ENCODE measurements at regions not wholly inside any gene's neighbourhood (a gene's known extent, or its start where the extent isn't known, plus 50 kb on each side); places are given as distances from the start of the nearest gene placed in this dataset.

DNA sequence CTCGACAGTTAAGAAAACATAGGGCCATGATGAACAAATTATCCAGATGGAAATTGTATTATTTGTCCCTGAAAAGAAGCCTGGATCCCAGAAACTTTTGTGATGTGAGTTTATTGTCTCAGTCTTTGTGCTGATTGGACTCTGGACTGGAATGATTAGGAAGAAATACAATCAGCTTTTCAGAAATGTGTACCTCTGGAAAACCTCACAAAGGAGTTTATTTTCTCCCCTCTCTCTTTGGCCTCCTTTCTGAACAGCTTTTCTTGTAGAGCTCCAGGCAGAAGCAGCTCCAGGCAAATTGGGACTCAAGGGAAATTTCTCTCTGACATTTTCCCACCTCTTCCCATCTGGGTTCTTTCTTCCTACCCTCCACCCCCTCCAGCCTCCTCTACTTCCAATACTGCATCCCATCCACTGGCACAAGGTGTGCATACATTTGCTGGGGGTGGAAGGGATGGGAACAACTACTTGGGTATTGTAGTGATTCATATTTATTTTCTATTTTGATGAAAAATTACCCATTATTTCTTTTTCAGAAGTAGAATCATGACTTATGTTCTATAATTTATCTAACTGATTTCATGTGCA is 119.7 kb downstream of the CD47 start:
- DNase-seq (ENCODE audit: low spot score): no peak

- peak; percentile 23 for DNase-seq (ENCODE audit: low spot score)
Measured at GRCh38 chr3:107969994-107970819, 120.6 kb downstream of the CD47 start.

DNA sequence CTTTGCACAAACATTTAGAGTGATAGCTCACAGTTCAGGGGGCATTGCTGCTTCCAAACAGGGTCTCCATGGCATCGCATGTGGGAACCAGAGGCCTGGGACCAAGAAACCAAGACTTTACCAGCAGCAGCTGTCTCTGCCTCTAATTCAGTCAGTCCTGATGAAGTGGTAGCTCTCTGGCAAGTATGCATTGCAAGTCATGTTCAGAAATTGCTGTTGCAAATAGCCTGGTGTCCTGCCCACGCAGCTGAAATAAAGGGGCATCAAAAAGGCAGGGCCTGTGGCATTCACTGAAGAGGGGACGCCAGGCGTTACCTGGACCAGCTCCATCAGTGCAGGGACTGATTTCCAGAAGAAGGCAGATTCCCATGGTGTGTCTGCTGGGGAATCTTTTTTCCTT is 121.3 kb downstream of the CD47 start:
- no peak for DNase-seq (ENCODE audit: low spot score)

- no peak for DNase-seq (ENCODE audit: low spot score)
Measured at GRCh38 chr3:107966276-107966675, 124.6 kb downstream of the CD47 start.

- no peak for DNase-seq (ENCODE audit: low spot score)
Measured at GRCh38 chr3:107965136-107965655, 125.6 kb downstream of the CD47 start.

DNA sequence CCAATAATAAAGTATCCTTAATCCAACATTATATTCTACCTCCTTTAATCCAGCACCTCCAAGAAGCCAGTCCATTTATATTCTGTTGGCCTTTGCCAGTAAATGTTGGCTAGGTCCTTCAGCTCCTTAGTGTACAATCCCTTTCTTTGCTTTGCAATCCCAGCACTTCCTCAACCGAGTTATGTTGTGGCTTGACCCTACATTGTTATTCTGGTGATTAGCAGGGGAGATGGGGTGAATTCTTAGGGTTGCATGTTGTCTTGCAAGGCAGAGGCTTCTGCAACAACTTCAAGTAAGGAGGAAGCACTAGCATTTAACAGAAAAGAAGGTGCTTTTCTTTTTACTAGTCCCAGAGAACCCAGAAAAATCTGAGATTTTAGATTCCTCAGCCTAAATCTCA is 127.2 kb downstream of the CD47 start:
- DNase-seq (ENCODE audit: low spot score): no peak

GRCh38 chr3:107962946-107963345 is 127.9 kb downstream of the CD47 start:
- peak; percentile 52 for DNase-seq (ENCODE audit: low spot score)

GRCh38 chr3:107962037-107962436 is 128.8 kb downstream of the CD47 start:
- DNase-seq (ENCODE audit: low spot score): peak; percentile 39

DNA sequence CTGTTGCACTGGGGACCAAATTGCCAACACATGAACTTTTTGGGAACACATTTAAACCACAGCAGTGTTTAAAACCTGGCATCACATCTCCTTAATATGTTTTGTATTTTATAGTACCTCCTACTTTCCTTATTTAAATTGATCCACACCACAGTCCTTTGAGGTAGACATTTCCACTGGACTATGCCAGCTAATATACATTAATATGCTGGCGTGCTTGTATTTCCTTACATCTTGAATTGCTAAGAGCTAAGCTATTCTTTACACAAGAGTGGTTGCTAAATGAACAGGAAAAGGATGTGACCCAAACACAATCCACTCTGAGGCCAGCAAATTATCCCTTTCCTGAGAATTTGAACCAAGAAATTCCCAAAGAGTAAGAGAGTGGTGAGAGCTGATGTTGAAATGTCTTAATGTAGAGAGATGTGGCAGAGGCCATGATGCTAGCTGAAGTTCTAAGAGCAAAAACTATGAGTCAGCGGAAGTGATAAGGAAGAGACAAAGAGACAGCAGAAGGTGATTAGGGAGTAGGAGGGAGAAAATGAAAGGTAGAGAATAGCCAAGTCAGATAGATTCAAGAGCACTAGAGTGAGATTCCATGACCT is 131.2 kb downstream of the CD47 start:
- no peak for DNase-seq (ENCODE audit: low spot score)

GRCh38 chr3:107958146-107958545 is 132.7 kb downstream of the CD47 start:
- no peak for DNase-seq (ENCODE audit: low spot score)

- no peak for DNase-seq (ENCODE audit: low spot score)
Measured at GRCh38 chr3:107956991-107957900, 133.6 kb downstream of the CD47 start.

DNA sequence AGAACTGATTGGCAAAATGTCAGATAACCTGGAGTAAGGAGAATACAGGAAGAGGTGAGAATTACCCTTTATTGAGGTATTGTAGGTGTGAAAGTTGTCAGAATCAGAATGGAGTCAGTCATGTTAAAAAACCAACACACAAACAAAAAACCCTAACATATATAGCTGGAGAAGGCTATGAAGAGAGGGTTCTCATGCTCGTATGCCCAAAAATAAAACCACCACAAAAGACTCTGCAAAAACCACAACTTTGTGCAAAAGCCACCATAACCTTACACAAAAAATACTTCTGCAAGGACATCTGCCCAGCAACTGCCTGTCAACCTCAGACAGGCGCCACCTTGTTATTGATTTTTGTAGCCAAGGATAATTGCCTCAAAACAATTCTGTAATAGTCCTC is 136.0 kb downstream of the CD47 start:
- no peak for DNase-seq (ENCODE audit: low spot score)

GRCh38 chr3:107953722-107954121 is 137.1 kb downstream of the CD47 start:
- no peak for DNase-seq (ENCODE audit: low spot score)

- DNase-seq (ENCODE audit: low spot score): no peak
Measured at GRCh38 chr3:107951126-107951525, 139.7 kb downstream of the CD47 start.

DNA sequence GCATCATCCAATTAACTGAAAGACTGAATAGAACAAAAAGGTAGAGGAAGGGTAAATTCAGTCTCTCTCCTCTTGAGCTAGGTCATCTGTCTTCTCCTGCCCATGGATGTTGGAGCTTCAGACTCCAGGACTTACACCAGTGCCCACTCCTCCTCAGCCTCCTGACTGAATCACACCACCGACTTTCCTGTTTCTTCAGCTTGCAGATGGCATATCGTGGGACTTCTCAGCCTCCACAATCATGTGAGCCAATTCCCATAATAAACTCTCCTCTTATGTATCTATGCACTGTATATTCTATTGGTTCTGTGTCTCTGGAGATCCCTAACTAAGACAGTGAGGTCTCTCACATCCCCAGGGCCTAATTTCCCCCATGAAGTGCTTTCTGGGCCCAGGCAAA is 140.4 kb downstream of the CD47 start:
- no peak for DNase-seq (ENCODE audit: low spot score)

DNA sequence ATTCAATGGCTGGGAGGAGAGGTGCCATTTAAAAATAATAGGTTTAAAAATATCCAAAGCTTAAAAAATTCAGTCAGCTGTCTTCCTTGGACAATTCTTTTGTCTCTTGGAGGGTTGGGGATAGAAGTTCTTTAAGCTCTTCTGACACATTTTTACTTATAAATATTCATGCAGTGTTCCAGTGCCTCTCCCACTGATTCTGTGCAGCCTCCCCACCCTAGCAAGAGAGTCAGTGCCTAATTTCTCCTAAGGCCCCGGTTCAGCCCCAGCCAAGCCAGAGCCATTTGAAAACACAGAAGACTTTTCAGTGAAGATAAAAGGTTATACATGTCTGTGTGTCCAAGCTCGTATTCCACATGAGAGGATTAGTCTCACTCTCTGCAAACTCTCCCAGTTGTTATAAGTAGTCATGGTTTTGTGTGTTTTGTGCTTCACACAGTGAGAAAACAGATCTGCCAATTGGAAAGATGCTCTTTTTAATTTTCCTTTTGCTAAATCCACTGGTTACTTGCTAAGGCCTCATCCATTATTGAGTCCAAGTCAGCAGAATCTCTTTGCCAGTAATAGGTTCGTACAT is 141.3 kb downstream of the CD47 start:
- no peak for DNase-seq (ENCODE audit: low spot score)

DNA sequence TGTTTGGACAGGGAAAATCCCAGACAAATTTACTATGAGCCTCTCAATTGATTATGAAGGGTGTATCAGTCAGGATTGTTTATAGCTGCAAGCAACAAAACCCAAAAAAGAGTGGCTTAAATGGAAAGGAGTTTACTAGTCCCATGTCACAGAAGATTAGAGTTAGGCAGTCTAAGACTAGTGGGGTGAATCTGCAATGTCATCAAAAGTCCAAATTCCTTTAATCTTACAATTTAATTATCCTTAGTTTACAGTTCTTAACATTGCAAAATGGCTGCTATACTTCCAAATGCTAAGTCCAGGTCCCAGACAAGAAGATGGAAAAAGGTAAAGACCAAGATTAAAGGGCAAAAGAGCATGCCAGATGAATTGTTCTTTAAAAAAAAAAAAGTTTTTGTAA is 143.6 kb downstream of the CD47 start:
- no peak for DNase-seq (ENCODE audit: low spot score)

GRCh38 chr3:107946700-107947099 is 144.1 kb downstream of the CD47 start:
- no peak for DNase-seq (ENCODE audit: low spot score)

DNA sequence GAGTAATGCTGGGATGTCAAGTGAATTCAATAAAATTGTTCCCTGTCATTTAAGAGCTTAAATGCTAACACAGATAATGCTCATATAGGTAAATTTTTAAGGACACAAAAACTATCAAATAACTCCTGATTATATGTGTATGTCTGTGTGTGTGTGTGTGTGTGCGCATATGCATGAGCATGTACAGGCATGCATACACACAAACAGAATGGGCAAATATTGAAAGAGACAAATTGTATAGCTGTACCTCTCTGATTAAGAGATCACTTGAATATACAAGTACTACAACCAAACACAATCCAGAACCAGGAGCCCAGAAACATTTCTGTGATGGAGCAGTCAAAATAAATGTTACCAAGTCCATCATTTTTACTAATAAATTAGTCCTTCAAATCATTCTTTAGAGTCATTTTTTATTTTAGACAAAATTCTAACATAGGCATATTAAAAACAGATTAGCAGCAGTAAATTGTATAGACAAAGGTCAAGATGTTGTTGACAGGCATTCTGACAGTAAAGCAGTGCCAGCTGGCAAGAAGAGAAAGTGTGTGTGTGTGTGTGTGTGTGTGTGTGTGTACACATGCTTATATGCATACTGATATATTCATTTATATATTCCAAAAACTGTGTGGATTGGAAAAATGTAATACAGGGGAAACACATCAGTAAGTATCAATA is 145.3 kb downstream of the CD47 start:
- no peak for DNase-seq (ENCODE audit: low spot score)

DNA sequence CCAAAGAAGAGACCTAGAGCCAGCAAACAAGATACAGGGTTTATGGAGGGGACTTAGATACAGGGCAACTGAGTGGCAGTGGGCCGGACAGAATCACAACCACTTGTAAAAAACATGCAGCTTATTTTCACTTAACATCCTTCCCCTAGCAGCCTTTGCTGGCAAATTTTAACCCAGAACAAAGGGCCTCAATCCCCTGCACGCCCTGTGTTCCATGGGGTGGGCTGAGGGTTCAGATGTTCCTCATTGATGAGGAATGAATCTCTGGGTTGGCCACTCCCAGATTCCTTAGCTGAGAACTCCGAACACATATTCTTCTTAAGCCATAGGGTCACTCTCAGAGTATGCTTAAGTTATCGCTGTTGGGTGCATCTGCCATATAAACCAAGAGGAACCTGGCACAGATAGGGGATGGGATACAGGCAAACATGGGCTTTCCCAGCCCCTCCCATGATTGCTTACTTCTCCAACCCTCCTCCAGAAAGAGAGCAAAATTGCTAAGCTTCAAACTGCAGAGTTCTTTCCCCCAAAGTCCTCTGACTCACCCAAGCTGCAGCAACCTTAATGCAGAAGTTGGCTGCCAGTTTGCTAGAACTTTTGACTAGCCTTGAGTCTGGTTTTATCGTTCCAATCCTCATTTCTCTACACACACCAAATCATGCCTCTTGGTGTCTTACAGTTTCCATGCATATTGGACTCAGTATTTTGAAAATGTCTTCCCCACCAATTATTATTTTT is 146.9 kb downstream of the CD47 start:
- DNase-seq (ENCODE audit: low spot score): no peak

Data from SW480 (cell line).